ENCODE measurements at regions not wholly inside any gene's neighbourhood (a gene's known extent, or its start where the extent isn't known, plus 50 kb on each side); places are given as distances from the start of the nearest gene placed in this dataset.

GRCh38 chr14:45990252-45990651 lies 661.3 kb downstream of the RPL10L start:
- Histone ChIP-seq H3K27ac (no peak overlapping the region), H3K4me1 (no peaks in the 10 kb centered on the region), H3K4me3 (no peak overlapping the region), H3K27me3 (no peaks in the 10 kb centered on the region), H3K36me3 (no peaks in the 10 kb centered on the region), H3K9me3 (no peaks in the 10 kb centered on the region)
- DNase-seq (ENCODE audit: low spot score in 2 of 2) = no peak
- TF ChIP-seq CTCF (IDR thresholded peaks at IDR 0.05) = peak in 1 of 3 donors; percentile 12
- TF ChIP-seq POLR2A (IDR thresholded peaks at IDR 0.05) = no peak
- TF ChIP-seq POLR2AphosphoS5 (IDR thresholded peaks at IDR 0.05) = no peak
- intact Hi-C loops (cut with DNase I; ENCODE audit: low total_unique reads) = no loop called here

GRCh38 chr14:45976001-45976400 lies 675.6 kb downstream of the RPL10L start:
- no peak overlapping the region for H3K27ac ChIP-seq
- H3K9me3 ChIP-seq = no peaks in the 10 kb centered on the region
- intact Hi-C loops (cut with DNase I; ENCODE audit: low total_unique reads) = no loop called here
- no peaks in the 10 kb centered on the region for H3K27me3 ChIP-seq
- H3K4me3 ChIP-seq = no peak overlapping the region
- TF ChIP-seq CTCF (IDR thresholded peaks at IDR 0.05) (no peak), POLR2AphosphoS5 (IDR thresholded peaks at IDR 0.05) (no peak), POLR2A (IDR thresholded peaks at IDR 0.05) (no peak)
- no peak for DNase-seq (ENCODE audit: low spot score in 2 of 2)
- no peaks in the 10 kb centered on the region for H3K36me3 ChIP-seq
- no peaks in the 10 kb centered on the region for H3K4me1 ChIP-seq

GRCh38 chr14:45972416-45972815 lies 679.2 kb downstream of the RPL10L start:
- H3K4me3 ChIP-seq = no peak overlapping the region
- H3K27me3 ChIP-seq = no peaks in the 10 kb centered on the region
- DNase-seq (ENCODE audit: low spot score in 2 of 2) = no peak
- H3K36me3 ChIP-seq = no peaks in the 10 kb centered on the region
- no peak overlapping the region for H3K27ac ChIP-seq
- intact Hi-C loops (cut with DNase I; ENCODE audit: low total_unique reads) = no loop called here
- no peaks in the 10 kb centered on the region for H3K4me1 ChIP-seq
- no peaks in the 10 kb centered on the region for H3K9me3 ChIP-seq
- TF ChIP-seq POLR2AphosphoS5 (IDR thresholded peaks at IDR 0.05) (no peak), POLR2A (IDR thresholded peaks at IDR 0.05) (no peak), CTCF (IDR thresholded peaks at IDR 0.05) (no peak)

- H3K27ac ChIP-seq = no peak overlapping the region
- no peak for DNase-seq (ENCODE audit: low spot score in 2 of 2)
- no peaks in the 10 kb centered on the region for H3K4me1 ChIP-seq
- no peak overlapping the region for H3K4me3 ChIP-seq
- no peaks in the 10 kb centered on the region for H3K9me3 ChIP-seq
- no peaks in the 10 kb centered on the region for H3K27me3 ChIP-seq
- intact Hi-C loops (cut with DNase I; ENCODE audit: low total_unique reads) = no loop called here
- TF ChIP-seq CTCF (IDR thresholded peaks at IDR 0.05) (no peak), POLR2AphosphoS5 (IDR thresholded peaks at IDR 0.05) (no peak), POLR2A (IDR thresholded peaks at IDR 0.05) (no peak)
- H3K36me3 ChIP-seq = no peaks in the 10 kb centered on the region
These were observed 681.0 kb downstream of the RPL10L start for GRCh38 chr14:45970621-45971020.

- Histone ChIP-seq H3K27me3 (no peaks in the 10 kb centered on the region), H3K36me3 (no peaks in the 10 kb centered on the region), H3K27ac (no peak overlapping the region), H3K4me1 (no peaks in the 10 kb centered on the region), H3K4me3 (no peak overlapping the region), H3K9me3 (no peaks in the 10 kb centered on the region)
- TF ChIP-seq POLR2A (IDR thresholded peaks at IDR 0.05) = no peak
- no peak for TF ChIP-seq CTCF (IDR thresholded peaks at IDR 0.05)
- TF ChIP-seq POLR2AphosphoS5 (IDR thresholded peaks at IDR 0.05) = no peak
- intact Hi-C loops (cut with DNase I; ENCODE audit: low total_unique reads) = no loop called here
- no peak for DNase-seq (ENCODE audit: low spot score in 2 of 2)
These were observed 683.5 kb downstream of the RPL10L start for GRCh38 chr14:45968037-45968436.
